NCI-H748 (cell line): ENCODE measurements at regions not wholly inside any gene's neighbourhood (a gene's known extent, or its start where the extent isn't known, plus 50 kb on each side); places are given as distances from the start of the nearest gene placed in this dataset.
"Not testable (repeated sequence)": the region's sequence is repeated elsewhere in the genome, so short reads cannot be mapped to it uniquely, and the experiment has no call there.

ENCODE experiments used
- DNase-seq: peaks from one replicate; lab custom pipeline; 2025; ENCODE audit not compliant: unreplicated experiment; lab: John Stamatoyannopoulos, UW

GRCh38 chr3:38966811-38967692 lies 84.7 kb downstream of the SCN11A start:
- peak; percentile 1 for DNase-seq

DNA sequence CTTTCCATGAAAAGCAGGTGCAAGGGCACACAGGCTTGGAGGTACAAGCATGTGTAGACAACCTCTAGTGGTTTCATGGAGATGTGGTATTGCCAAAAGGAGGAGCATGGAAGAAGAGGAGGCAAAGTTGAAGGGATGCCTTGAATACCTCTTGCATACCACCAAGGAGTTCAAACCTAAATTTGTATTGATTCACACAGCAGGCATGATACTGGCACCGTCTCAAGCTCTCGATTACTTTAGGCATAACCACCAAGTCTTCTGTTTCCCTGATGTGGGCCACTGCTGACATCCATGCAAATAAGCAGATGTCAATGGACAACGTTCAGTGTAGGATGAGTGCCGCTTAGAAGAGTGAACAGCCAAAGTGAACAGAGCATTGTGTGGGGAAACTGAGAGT lies 87.1 kb downstream of the SCN11A start:
- no peak for DNase-seq

DNA sequence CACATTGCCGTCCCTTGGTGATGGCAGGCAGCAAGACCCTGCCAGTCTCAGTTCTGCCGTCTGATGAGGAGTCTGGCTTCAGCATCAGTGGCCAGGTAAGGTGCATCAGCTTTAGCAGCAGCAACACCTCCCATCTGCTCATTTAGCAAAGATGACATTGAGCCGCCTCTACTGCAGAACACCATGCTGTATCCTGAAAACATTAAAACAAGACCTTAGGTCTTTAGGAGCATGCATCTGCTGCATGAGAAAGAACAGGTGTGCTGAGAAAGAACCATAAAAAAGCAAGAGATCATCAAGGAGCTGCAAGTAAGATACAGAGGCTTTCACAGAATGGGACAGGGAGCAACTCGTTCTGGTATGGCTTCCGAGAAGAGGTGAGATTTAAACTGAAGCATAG lies 87.5 kb downstream of the SCN11A start:
- DNase-seq, result no peak

- DNase-seq, result peak; percentile 70
Measured at GRCh38 chr3:38960953-38961622, 90.7 kb downstream of the SCN11A start.

GRCh38 chr3:38960042-38960622 lies 91.6 kb downstream of the SCN11A start:
- DNase-seq, result no peak

DNA sequence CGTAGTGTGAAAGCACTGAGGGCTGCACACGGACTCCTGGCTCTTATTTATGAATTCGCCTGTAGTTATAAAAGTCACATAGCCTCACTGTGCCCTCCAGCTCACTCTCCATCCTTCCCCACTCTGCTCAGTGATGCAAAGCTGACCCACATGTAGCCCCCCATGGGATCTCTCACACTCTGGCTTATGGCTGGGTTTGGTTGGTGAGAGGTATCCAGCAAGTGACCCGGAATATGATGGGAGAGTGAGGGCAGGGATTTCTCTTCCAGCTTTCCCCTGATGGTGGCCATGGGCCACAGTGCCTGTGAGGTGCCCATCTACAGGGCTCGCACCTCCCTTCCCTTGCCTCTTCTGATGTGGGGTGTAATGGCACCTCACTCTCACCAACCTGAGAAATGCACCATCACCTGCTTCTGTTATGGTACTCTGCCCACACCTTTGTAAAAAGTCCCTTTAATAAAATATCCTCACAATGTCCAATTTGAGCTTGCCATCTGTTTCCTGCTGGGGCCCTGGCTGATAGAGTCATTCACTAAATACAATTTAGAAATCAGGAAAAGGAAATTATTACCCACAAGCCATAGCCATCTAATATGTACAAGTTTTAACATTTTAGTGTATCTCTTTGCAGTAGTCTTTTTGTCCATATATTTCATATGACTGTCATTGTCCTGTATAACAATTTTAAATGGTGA lies 93.6 kb downstream of the SCN11A start:
- no peak for DNase-seq

DNA sequence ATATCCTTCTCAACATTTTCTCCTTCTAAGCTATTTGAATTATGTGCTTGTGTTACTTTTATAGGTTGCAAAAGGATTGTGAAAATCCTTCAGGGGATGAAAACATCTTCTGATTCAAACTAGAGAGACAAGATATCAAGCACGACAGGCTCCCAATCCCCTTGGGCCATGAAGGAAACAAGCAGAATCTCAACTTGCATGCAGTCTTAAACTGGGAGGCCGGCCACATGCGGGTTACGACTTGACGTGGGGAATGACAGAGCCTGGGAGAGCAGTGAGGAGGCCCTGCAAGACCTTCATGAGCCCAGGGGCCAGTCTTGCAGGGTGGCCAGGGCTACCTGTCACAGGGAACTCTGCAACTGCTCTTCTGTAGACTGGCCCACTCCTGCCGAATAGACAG lies 94.4 kb downstream of the SCN11A start:
- no peak for DNase-seq

GRCh38 chr3:38952721-38953120 lies 99.0 kb downstream of the SCN11A start:
- DNase-seq, result no peak

GRCh38 chr3:38951167-38951566 lies 100.6 kb downstream of the SCN11A start:
- DNase-seq, result not testable (repeated sequence)

- no peak for DNase-seq
Measured at GRCh38 chr3:38950581-38950980, 101.2 kb downstream of the SCN11A start.

DNA sequence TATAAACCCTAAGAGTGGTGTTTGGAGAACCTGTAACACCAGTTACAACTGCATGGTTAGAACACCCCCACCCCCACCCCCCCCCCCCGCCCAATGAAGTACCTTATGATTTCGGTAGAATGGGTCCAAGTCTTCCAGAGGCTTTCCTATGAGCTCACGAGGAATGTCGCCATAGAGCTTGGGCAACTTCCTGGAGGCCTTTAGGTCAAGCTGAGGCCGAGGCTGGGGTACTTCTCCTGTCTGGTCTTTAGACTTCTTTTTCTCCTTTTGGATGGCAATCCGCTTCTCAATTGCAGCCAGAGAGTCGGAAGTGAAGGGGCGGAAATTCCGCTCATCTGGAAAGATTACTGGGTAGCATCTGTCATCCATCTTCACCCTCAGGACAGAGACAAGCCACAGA lies 101.8 kb downstream of the SCN11A start:
- no peak for DNase-seq

DNA sequence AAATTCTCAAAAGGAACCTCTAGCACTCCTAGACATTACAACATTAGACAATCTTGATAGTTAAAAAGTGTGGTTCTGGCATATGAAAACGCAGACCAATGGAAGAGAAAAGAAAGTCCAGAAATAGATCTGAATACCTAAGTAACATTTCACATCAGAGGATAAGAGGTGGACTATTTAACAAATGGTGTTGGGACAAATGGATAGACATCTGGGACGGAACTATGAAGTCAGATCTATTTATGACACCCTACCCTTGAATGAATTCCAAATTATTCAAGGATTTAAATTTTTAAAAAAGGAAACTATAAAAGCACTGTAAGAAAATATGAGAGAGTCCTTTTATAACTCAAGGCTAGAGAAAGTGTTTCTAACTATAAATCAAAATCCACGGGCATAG lies 111.3 kb downstream of the SCN11A start:
- no peak for DNase-seq

- no peak for DNase-seq
Measured at GRCh38 chr3:38925351-38925750, 109.3 kb upstream of the SCN10A start.

- no peak for DNase-seq
Measured at GRCh38 chr3:38916706-38917105, 100.7 kb upstream of the SCN10A start.

- DNase-seq, result no peak
Measured at GRCh38 chr3:38907426-38907825, 91.4 kb upstream of the SCN10A start.

GRCh38 chr3:38890426-38890825 lies 74.4 kb upstream of the SCN10A start:
- DNase-seq, result peak; percentile 32

DNA sequence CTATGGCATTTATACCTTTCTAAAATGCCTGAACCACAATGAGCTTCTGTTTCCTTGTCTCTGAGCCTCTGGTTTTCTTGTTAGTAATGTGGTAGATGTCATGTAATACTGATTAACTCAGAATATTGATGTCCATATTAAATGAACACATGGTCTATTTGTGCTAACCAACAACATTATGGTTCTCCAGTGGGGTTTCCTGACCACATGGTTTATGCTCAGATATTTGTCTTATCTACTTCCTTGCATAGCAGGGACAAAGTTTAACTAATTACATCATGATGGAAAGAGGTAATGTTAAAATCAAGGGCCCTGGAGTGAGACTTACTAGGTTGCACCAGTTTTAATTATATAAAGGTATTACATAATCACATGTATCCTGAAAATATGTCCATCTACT lies 62.6 kb upstream of the SCN10A start:
- DNase-seq, result no peak
